ENCODE measurements at regions not wholly inside any gene's neighbourhood (a gene's known extent, or its start where the extent isn't known, plus 50 kb on each side); places are given as distances from the start of the nearest gene placed in this dataset.

GRCh38 chr9:13901176-13901575 is 412.8 kb downstream of the NFIB start:
- no peak for DNase-seq (ENCODE audit: extremely low read depth, low read depth)

GRCh38 chr9:13900449-13900848 is 413.5 kb downstream of the NFIB start:
- TF ChIP-seq CTCF (IDR thresholded peaks at IDR 0.05; ENCODE audit: low read depth, low read length) = no peak
- DNase-seq (ENCODE audit: extremely low read depth, low read depth) = no peak

More at GRCh38 chr9:13901176-13901575, 412.8 kb downstream of the NFIB start:
- TF ChIP-seq CTCF (IDR thresholded peaks at IDR 0.05; ENCODE audit: low read depth, low read length) = no peak

- no peak for TF ChIP-seq CTCF (IDR thresholded peaks at IDR 0.05; ENCODE audit: low read depth, low read length)
- no peak for DNase-seq (ENCODE audit: extremely low read depth, low read depth)
Observed at GRCh38 chr9:13899924-13900323, 414.0 kb downstream of the NFIB start.

GRCh38 chr9:13898957-13899356 is 415.0 kb downstream of the NFIB start:
- TF ChIP-seq CTCF (IDR thresholded peaks at IDR 0.05; ENCODE audit: low read depth, low read length) = no peak
- no peak for DNase-seq (ENCODE audit: extremely low read depth, low read depth)

- no peak for DNase-seq (ENCODE audit: extremely low read depth, low read depth)
- TF ChIP-seq CTCF (IDR thresholded peaks at IDR 0.05; ENCODE audit: low read depth, low read length) = no peak
Observed at GRCh38 chr9:13896922-13897835, 416.8 kb downstream of the NFIB start.

GRCh38 chr9:13896047-13896446 is 417.9 kb downstream of the NFIB start:
- DNase-seq (ENCODE audit: extremely low read depth, low read depth) = no peak
- TF ChIP-seq CTCF (IDR thresholded peaks at IDR 0.05; ENCODE audit: low read depth, low read length) = no peak

GRCh38 chr9:13885258-13885657 is 428.7 kb downstream of the NFIB start:
- TF ChIP-seq CTCF (IDR thresholded peaks at IDR 0.05; ENCODE audit: low read depth, low read length) = no peak
- DNase-seq (ENCODE audit: extremely low read depth, low read depth) = no peak

All from AG09319 (cell line).